Neural progenitor cell (in vitro differentiated cells): ENCODE measurements at regions not wholly inside any gene's neighbourhood (a gene's known extent, or its start where the extent isn't known, plus 50 kb on each side); places are given as distances from the start of the nearest gene placed in this dataset.

ENCODE experiments used
- DNase-seq: peaks from one replicate; pipeline ENCODE4 v3.0.0-alpha.2; 2016; ENCODE audit warnings: low spot score
- H2AFZ ChIP-seq: fragments of 200-600 bp; sonication (generic); replicated peaks from 2 replicates; pipeline ENCODE4 v1.6.1; 2016; ENCODE audit warnings: antibody characterized with exemption
- H3F3A ChIP-seq: fragments of 200-600 bp; sonication (generic); 2 replicates; pipeline ENCODE4 v1.6.1; 2016; ENCODE audit warnings: antibody characterized with exemption, low read depth
- H3K27ac ChIP-seq: fragments of 200-600 bp; sonication (generic); 2 replicates; pipeline ENCODE4 v1.5.1; 2016; ENCODE audit warnings: mild to moderate bottlenecking
- H3K27me3 ChIP-seq: fragments of 200-600 bp; sonication (generic); 2 replicates; pipeline ENCODE4 v1.6.1; 2016; ENCODE audit warnings: mild to moderate bottlenecking, moderate library complexity
- H3K36me3 ChIP-seq: fragments of 200-600 bp; sonication (generic); 2 replicates; pipeline ENCODE4 v1.5.1; 2016
- H3K4me1 ChIP-seq: fragments of 200-600 bp; sonication (generic); 2 replicates; pipeline ENCODE4 v1.6.1; 2016; ENCODE audit warnings: mixed run types
- H3K4me2 ChIP-seq: fragments of 200-600 bp; sonication (generic); 2 replicates; pipeline ENCODE4 v1.6.1; 2016
- H3K4me3 ChIP-seq: fragments of 200-600 bp; sonication (generic); 2 replicates; pipeline ENCODE4 v1.5.1; 2016
- H3K79me2 ChIP-seq: fragments of 200-600 bp; sonication (generic); 2 replicates; pipeline ENCODE4 v1.6.1; 2016; ENCODE audit warnings: low read depth
- H3K9ac ChIP-seq: fragments of 200-600 bp; sonication (generic); 2 replicates; pipeline ENCODE4 v1.6.1; 2016
- H3K9me3 ChIP-seq: fragments of 200-600 bp; sonication (generic); 2 replicates; pipeline ENCODE4 v1.5.1; 2016; ENCODE audit warnings: low read depth
- H4K20me1 ChIP-seq: fragments of 200-600 bp; sonication (generic); 2 replicates; pipeline ENCODE4 v1.6.1; 2016; ENCODE audit warnings: low read depth
- H3K27ac Mint-ChIP-seq: 3 replicates; pipeline ENCODE4 v1.8.0; 2021; ENCODE audit warnings: mixed read lengths
- H3K27me3 Mint-ChIP-seq: 2 replicates; pipeline ENCODE4 v1.8.0; 2022; ENCODE audit warnings: low read depth, mild to moderate bottlenecking, inconsistent platforms, moderate library complexity, mixed read lengths; ENCODE audit not compliant: insufficient read depth
- H3K36me3 Mint-ChIP-seq: 3 replicates; pipeline ENCODE4 v1.8.0; 2021; ENCODE audit warnings: mixed read lengths
- H3K4me1 Mint-ChIP-seq: 3 replicates; pipeline ENCODE4 v1.8.0; 2021; ENCODE audit warnings: mixed read lengths
- H3K4me3 Mint-ChIP-seq: 3 replicates; pipeline ENCODE4 v1.8.0; 2021; ENCODE audit warnings: mild to moderate bottlenecking, moderate library complexity, mixed read lengths
- H3K9me3 Mint-ChIP-seq: 3 replicates; pipeline ENCODE4 v1.8.0; 2020; ENCODE audit warnings: mixed read lengths
- EZH2 ChIP-seq: fragments of 200-600 bp; sonication (generic); IDR thresholded peaks from 2 replicates; pipeline ENCODE4 v1.6.1; 2017; ENCODE audit warnings: antibody characterized with exemption, mild to moderate bottlenecking, moderate library complexity
- EZH2phosphoT487 ChIP-seq: fragments of 200-600 bp; sonication (generic); IDR thresholded peaks from 2 replicates; pipeline ENCODE4 v1.6.1; 2017; ENCODE audit warnings: antibody characterized with exemption
- TF ChIP-seq, protein P1 (sequence below): fragments of 200-600 bp; sonication (generic); IDR thresholded peaks from 2 replicates; pipeline ENCODE4 v1.5.1; 2017; ENCODE audit warnings: antibody characterized with exemption, mild to moderate bottlenecking

GRCh38 chr6:144449218-144449617 is 164.1 kb downstream of the UTRN start:
- Histone ChIP-seq H2AFZ (no peak overlapping the region), H3K4me1 (peaks cover 10% of the 10 kb centered on the region), H3K27me3 (no peaks in the 10 kb centered on the region), H3K4me2 (no peak overlapping the region), H3K36me3 (no peaks in the 10 kb centered on the region), H3K4me3 (no peak overlapping the region), H3K9ac (no peak overlapping the region), H3F3A (peaks cover 6% of the 10 kb centered on the region), H3K27ac (no peak overlapping the region), H3K9me3 (no peaks in the 10 kb centered on the region), H3K79me2 (no peaks in the 10 kb centered on the region), H4K20me1 (no peaks in the 10 kb centered on the region)
- no peaks in the 10 kb centered on the region for H3K4me1 Mint-ChIP-seq
- H3K36me3 Mint-ChIP-seq, result peaks cover 28% of the 10 kb centered on the region
- DNase-seq, result no peak
- no peaks in the 10 kb centered on the region for H3K27me3 Mint-ChIP-seq
- no peak overlapping the region for H3K4me3 Mint-ChIP-seq
- no peak overlapping the region for H3K27ac Mint-ChIP-seq
- TF ChIP-seq, protein P1, sequence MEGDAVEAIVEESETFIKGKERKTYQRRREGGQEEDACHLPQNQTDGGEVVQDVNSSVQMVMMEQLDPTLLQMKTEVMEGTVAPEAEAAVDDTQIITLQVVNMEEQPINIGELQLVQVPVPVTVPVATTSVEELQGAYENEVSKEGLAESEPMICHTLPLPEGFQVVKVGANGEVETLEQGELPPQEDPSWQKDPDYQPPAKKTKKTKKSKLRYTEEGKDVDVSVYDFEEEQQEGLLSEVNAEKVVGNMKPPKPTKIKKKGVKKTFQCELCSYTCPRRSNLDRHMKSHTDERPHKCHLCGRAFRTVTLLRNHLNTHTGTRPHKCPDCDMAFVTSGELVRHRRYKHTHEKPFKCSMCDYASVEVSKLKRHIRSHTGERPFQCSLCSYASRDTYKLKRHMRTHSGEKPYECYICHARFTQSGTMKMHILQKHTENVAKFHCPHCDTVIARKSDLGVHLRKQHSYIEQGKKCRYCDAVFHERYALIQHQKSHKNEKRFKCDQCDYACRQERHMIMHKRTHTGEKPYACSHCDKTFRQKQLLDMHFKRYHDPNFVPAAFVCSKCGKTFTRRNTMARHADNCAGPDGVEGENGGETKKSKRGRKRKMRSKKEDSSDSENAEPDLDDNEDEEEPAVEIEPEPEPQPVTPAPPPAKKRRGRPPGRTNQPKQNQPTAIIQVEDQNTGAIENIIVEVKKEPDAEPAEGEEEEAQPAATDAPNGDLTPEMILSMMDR, result no peak
- TF ChIP-seq EZH2phosphoT487 (no peak), EZH2 (no peak)
- no peaks in the 10 kb centered on the region for H3K9me3 Mint-ChIP-seq

DNA sequence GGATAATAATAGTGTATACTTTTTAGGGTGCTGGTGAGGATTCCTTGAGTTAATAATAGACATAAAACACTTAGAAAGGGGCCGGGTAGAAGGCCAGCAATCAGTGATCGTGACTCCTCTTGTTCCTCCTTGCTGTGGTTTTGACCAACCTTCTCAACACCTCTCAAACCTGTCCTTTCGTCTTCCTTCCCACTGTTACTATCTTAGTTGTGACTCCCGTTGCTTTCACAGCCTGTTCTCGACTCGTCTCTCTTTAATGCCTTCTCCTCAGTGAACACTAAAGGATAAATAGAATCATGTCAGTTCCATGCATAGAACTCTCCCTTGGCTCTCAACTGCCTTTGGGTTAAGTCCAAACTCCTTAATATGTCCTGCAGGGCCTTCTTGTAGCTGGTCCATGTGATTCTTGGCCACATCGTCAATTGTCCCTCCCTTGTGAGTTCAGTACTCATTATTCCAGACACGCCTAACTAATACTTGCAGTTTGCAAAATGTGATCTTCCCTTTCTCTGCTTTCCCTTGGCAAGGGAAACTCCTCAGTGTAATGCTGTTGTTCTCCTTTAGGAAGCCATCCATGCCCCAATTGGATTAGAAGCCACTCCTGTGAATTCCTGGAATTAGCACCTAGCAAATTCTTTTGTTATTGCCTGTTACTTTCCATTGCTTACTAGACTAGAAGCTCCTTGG is 164.9 kb downstream of the UTRN start:
- Mint-ChIP-seq H3K27ac (no peak overlapping the region), H3K27me3 (no peaks in the 10 kb centered on the region), H3K4me3 (no peak overlapping the region), H3K4me1 (no peaks in the 10 kb centered on the region), H3K36me3 (peaks cover 28% of the 10 kb centered on the region), H3K9me3 (no peaks in the 10 kb centered on the region)
- H4K20me1 ChIP-seq, result no peaks in the 10 kb centered on the region
- no peak overlapping the region for H3K4me3 ChIP-seq
- peak overlapping the region; percentile 81 for H3K27ac ChIP-seq
- no peak overlapping the region for H3K9ac ChIP-seq
- H3K9me3 ChIP-seq, result no peaks in the 10 kb centered on the region
- H3K4me2 ChIP-seq, result no peak overlapping the region
- DNase-seq, result peak; percentile 62
- peaks cover 10% of the 10 kb centered on the region for H3K4me1 ChIP-seq
- no peaks in the 10 kb centered on the region for H3K36me3 ChIP-seq
- no peaks in the 10 kb centered on the region for H3K27me3 ChIP-seq
- TF ChIP-seq, protein P1, result no peak
- TF ChIP-seq EZH2 (no peak), EZH2phosphoT487 (no peak)
- H3K79me2 ChIP-seq, result no peaks in the 10 kb centered on the region
- peaks cover 6% of the 10 kb centered on the region for H3F3A ChIP-seq
- H2AFZ ChIP-seq, result no peak overlapping the region

DNA sequence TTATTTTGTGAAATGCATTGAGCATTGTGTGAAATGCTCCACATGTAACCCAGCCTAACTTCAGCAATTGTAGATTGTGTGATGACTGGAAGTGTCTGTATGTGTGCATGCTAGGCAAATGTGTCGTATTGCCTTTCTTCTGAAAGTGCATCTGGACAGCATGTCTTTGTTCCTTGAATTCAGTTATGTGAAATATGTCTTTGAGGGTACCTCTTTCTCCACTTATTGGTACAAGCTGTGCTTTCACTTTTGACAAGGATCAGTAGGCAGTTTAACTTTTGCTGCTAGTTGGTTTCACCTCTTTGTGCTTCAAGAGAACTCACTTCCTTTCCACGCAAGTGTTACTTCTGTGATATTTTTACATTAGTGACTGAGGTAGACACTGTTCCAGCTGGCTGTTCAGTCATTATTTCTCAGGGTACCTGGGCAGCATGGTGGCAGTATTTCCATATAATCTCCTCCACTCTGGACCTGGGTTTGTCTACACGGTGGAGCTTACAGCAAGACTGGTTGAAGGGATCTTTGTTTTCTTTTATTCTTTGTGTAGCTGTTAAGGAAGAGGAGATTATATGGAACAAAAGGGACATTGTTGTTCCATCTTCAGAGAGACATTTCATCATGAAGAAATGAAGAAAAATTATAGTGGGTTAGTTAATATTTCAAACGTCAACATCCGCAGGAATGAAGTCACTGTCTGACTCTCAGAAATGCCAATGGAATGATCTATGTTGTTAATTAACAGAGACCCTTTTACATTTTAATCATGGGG is 175.4 kb downstream of the UTRN start:
- no peaks in the 10 kb centered on the region for H3K9me3 ChIP-seq
- Mint-ChIP-seq H3K4me1 (no peaks in the 10 kb centered on the region), H3K27me3 (no peaks in the 10 kb centered on the region), H3K9me3 (no peaks in the 10 kb centered on the region), H3K27ac (no peak overlapping the region), H3K4me3 (no peak overlapping the region), H3K36me3 (peaks cover 18% of the 10 kb centered on the region)
- H3K4me2 ChIP-seq, result no peak overlapping the region
- H3K79me2 ChIP-seq, result no peaks in the 10 kb centered on the region
- H4K20me1 ChIP-seq, result no peaks in the 10 kb centered on the region
- no peak overlapping the region for H3K4me3 ChIP-seq
- H3K27ac ChIP-seq, result no peak overlapping the region
- no peaks in the 10 kb centered on the region for H3K4me1 ChIP-seq
- TF ChIP-seq EZH2phosphoT487, result no peak
- TF ChIP-seq, protein P1, result no peak
- no peak for TF ChIP-seq EZH2
- no peaks in the 10 kb centered on the region for H3F3A ChIP-seq
- H3K36me3 ChIP-seq, result no peaks in the 10 kb centered on the region
- DNase-seq, result no peak
- H3K27me3 ChIP-seq, result no peaks in the 10 kb centered on the region
- no peak overlapping the region for H3K9ac ChIP-seq
- no peak overlapping the region for H2AFZ ChIP-seq
